SU-DHL-6 (cell line): ENCODE measurements at regions not wholly inside any gene's neighbourhood (a gene's known extent, or its start where the extent isn't known, plus 50 kb on each side); places are given as distances from the start of the nearest gene placed in this dataset.

Experiments
- EZH2phosphoT487 ChIP-seq: fragments of 200-600 bp; sonication (generic), shearing (Covaris generic); conservative IDR thresholded peaks from 2 replicates; pipeline ENCODE4 v1.6.1; 2018; ENCODE audit warnings: mild to moderate bottlenecking, antibody characterized with exemption, low read length, moderate library complexity, mixed read lengths
- TF ChIP-seq, protein P1 (sequence below): fragments of 200-600 bp; sonication (generic); IDR thresholded peaks from one replicate; pipeline ENCODE4 v1.5.1; 2017; ENCODE audit warnings: antibody characterized with exemption, mild to moderate bottlenecking, low read length, moderate library complexity; ENCODE audit not compliant: insufficient read depth, poor library complexity, severe bottlenecking

DNA sequence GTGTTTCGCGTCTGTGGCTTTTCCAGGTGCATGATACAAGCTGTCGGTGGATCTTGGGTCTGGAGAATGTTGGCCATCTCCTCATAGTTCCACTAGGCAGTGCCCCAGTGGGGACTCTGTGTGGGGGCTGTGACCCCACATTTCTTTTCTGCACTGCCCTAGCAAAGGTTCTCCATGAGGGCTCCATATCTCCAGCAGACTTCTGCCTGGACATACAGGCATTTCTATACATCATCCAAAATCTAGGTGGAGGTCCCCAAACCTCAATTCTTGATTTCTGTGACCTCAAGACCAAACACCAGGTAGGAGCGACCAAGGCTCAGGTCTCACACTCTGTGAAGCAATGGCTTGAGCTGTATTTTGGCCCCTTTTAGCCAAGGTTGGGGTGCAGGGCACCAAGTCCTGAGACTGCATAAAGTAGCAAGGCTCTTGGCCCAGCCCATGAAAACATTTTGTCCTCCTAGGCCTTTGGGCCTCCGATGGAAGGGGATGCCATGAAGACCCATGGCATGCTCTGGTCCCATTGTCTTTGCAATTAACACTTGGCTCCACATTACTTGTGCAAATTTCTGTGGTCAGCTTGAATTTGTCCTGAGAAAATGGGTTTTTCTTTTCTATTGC is 615.3 kb downstream of the ZBBX start:
- TF ChIP-seq, protein P1, sequence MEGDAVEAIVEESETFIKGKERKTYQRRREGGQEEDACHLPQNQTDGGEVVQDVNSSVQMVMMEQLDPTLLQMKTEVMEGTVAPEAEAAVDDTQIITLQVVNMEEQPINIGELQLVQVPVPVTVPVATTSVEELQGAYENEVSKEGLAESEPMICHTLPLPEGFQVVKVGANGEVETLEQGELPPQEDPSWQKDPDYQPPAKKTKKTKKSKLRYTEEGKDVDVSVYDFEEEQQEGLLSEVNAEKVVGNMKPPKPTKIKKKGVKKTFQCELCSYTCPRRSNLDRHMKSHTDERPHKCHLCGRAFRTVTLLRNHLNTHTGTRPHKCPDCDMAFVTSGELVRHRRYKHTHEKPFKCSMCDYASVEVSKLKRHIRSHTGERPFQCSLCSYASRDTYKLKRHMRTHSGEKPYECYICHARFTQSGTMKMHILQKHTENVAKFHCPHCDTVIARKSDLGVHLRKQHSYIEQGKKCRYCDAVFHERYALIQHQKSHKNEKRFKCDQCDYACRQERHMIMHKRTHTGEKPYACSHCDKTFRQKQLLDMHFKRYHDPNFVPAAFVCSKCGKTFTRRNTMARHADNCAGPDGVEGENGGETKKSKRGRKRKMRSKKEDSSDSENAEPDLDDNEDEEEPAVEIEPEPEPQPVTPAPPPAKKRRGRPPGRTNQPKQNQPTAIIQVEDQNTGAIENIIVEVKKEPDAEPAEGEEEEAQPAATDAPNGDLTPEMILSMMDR: no peak
- TF ChIP-seq EZH2phosphoT487: no peak
